SW480 (cell line): ENCODE measurements at regions not wholly inside any gene's neighbourhood (a gene's known extent, or its start where the extent isn't known, plus 50 kb on each side); places are given as distances from the start of the nearest gene placed in this dataset.
A peak's percentile ranks its signal among the peaks of the same experiment; 100 is the strongest.

Source experiments
- DNase-seq: peaks from one replicate; pipeline ENCODE4 v3.0.0-alpha.2; 2016; ENCODE audit warnings: low spot score

GRCh38 chrX:69083801-69084200 is 81.5 kb downstream of the PJA1 start:
- DNase-seq, result no peak

DNA sequence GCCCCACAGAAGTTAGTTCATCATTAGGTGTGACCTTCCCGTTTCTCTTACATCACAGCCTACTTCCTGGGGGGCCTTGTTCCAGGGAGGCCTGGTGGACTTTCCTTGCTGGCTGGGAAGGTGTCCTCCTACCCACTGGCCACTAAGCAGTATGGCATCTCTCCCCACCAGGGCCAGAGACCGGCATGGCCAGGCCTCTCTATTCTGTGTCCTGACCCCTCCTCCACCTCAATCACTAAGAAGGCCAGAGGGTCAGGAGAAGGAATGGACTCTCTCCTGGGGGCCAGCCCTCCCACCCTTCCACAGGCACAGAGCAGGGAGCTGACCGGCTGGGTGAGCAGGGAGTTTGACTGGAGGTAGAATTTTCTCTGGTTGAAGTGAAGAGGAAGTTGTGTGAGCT is 81.9 kb downstream of the PJA1 start:
- DNase-seq, result no peak

DNA sequence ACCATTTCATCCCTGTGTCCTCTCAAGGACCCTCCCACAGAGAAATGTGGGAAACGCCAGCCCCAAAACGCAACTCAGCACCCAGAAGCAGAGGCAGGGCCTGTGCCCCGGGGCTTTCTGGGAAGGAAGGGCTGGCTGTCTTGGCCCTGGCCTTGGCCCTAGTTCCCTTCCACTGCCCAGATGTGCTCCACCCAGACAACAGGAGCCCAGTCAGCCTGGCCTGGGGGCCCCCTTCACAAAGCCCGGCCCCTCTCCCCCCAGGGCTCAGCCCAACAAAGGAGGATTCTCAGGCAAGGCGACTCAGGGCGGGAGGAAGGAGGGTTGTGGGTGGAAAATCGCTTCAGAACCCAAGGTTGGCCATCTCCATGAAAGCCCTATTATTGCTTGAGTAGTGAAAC is 82.5 kb downstream of the PJA1 start:
- DNase-seq, result no peak

- DNase-seq, result no peak
These were observed 83.0 kb downstream of the PJA1 start for GRCh38 chrX:69082055-69082752.

DNA sequence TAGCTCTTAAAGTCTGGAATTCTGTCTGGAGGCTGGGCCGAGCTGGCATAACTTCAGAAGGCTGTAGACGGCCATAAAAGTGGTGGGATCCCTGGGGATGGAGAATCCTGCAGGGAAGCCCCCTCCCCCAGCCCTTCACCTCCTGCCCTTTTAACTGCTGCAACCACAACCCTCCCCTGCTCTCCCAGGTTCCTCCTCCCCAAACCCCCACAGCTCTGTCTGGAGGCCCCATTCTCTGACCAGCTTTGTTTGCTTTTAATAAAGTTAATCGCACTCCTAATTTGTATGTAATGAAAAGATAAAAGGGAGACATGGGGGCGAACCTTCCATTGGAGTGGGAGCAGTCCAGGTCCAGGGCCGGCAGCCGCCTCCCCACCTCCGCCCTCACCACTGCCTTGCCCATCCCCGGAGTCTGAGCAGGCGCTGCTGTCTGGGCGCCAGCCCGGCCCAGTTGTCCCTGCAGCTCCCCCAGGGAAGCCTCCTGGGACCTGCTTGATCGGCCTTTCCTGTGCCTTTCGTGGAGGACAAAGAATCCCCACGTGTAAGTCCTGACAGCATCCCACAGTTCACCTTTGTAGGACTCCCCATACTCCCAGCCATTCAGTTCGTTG is 84.3 kb downstream of the PJA1 start:
- no peak for DNase-seq

- DNase-seq, result no peak
These were observed 86.0 kb downstream of the PJA1 start for GRCh38 chrX:69079268-69079667.

GRCh38 chrX:69077895-69078455 is 87.3 kb downstream of the PJA1 start:
- no peak for DNase-seq

- no peak for DNase-seq
These were observed 89.2 kb downstream of the PJA1 start for GRCh38 chrX:69076088-69076487.

- no peak for DNase-seq
These were observed 90.5 kb downstream of the PJA1 start for GRCh38 chrX:69074726-69075125.

- no peak for DNase-seq
These were observed 91.5 kb downstream of the PJA1 start for GRCh38 chrX:69073721-69074120.

DNA sequence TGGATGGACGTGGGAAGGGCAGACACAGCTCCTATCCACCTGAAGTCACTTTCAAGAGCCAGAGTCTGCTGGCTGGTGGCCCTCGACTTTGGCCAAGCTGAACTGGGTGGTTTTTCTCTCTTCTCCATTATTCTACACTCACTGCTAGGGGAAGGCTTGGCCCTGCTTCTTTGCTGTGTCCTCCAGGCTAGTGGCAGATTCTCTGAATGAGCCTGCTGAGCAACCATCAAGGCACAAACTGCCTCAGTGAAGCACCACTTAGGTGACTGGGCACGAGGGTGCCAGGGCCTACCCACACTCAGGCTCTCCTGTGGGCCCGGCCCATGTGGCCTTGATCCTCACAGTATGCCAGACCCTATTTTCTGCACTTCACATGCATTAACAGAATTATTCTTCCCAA is 92.0 kb downstream of the PJA1 start:
- no peak for DNase-seq

DNA sequence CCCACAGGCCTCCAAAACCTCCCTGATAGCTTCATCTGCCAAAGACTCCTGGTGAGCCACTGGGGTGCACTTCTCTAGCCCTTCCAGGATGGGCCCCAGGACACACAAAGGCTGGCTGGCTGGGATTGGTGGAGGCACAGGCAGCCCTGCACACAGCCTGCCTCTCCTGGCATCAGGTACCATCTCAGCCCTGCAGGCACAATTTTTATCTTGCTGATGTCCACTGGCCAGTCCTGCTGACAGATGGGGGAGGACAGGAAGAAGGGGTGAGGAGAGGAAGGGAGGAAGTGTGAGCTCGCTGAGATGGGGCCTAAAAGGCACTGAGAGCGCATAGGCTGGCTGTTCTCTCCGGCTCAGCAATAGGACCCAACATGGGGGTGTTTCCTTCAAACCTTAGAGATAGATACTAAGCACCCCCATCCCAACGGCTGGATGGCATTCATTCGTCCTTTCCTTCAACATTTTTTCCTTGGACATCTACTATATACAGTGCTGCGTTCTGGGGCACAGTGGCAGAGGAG is 92.7 kb downstream of the PJA1 start:
- no peak for DNase-seq

DNA sequence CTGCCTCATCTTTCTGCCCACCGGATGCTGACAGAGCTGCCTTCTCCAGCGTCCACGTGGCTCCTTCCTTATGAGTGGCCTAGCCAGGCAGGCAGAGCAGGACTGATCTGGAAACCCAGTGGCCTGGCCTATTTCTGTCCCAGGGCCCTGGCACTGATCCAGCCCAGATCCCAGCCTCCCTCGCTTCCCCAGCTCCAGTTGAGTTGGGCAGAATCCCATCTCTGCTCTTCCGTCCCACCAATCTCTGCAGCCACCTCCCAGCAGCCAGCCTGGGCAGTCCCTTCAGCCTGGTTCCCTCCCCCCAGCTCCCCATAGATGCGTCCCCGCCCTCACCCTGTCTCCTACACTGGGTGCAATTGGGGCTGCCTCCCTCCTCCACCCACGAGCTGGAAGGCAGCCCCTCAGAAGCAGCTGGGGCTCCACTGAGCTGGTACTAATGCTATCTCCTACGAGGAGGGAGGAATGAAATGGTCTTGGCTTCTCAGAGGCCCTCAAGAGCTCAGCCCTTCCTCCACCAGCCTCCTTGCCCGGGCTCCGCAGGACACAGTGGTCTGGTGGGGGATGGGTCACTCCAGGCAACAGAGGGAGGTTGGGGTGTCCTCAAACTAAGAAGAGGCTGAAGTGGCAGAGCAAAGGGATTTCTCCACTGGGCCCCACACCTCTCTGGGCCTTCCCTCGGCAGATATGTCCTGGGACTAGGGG is 94.2 kb downstream of the PJA1 start:
- DNase-seq, result no peak

- DNase-seq, result no peak
These were observed 95.4 kb downstream of the PJA1 start for GRCh38 chrX:69069876-69070275.

DNA sequence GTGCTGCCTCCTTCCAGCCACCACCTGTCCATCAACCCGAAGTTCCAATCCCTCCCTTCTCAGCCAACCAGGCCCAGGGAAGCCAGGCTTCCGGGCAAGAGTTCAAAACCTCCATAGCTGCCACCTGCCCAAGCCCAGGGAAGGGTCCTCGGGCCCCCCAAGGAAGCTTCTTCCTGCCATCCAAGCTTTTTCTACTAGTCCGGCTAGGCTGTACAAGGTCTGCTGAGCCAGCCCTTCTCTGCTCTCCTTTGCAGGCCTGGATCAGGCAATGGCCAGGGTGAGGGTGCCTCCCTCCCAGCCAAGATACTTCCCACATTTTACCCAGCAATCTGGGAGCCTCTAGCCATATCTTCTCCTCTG is 96.2 kb downstream of the PJA1 start:
- DNase-seq, result no peak

DNA sequence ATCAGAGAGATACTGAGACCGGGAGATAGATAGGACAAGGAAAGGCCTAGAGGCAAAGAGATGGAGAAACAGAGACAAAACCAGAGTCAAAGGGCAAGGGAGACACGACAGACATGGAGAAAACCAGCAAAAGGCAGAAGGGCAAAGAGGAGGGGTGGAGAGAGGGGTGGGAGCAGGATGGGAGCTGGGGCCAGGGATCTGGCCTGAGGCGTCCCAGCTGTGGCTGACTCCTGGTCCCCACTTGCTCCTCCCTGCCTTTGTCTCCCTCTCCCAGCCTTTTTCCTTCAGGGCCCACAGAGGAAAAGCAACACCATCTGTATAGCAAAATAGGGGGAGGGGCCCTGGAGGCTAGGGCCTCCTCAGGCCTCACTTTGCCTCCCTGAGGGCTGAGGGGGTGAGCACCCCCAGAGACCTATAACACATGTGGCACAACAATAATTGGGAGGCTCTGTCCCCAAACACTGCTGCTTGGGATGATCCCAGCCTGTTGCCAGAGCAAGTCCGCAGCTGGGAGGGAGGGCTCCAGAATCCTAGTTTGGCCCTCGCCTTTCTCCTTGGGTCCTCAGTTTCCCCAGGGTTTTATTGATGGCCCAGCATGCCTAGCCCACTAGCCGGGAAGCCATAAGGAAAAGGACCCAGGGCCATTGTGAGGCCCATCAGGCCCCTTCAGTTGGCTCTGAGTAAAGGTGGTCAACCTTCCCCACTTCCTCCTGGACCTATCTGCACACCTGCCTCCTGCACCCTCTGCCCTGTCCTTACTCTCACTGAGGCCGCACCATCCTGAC is 96.8 kb downstream of the PJA1 start:
- no peak for DNase-seq

GRCh38 chrX:69067841-69068240 is 97.4 kb downstream of the PJA1 start:
- no peak for DNase-seq

GRCh38 chrX:69066966-69067525 is 98.2 kb downstream of the PJA1 start:
- no peak for DNase-seq

DNA sequence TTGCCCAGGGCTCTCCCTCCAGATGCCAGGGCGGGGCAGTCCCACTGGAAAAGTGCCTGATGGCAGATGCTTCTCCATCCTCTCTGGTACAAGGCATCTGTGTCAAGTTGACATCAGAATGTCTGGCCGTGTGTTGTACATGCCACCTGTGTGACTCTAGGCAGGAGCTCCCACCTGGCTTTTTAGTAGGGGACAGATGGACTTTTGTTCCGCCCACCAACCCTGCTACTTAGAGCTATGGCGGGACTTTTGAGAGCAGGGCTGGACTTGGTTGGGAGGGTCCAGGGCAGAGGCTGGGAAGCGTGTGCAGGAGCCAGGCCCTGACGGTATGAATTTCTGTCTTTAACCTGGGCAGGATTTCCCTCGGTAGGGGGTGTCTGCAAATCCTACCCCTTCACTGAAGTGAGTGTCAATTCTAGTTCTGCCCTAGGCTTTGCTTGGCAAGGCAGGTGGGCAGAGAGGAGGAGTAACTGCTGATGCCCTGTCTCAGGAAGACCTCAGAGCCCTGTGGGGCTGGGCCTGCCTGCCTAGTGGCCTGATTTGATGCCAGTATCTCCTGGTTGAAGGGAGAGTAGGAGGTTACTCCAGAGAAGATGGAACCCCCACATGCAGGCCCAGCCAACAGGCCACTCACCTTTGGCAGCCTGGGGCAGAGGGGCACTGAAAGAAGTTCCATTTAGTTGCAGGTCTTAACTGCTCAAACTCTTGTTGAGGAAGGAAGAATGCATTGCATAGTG is 99.1 kb downstream of the PJA1 start:
- DNase-seq, result no peak

DNA sequence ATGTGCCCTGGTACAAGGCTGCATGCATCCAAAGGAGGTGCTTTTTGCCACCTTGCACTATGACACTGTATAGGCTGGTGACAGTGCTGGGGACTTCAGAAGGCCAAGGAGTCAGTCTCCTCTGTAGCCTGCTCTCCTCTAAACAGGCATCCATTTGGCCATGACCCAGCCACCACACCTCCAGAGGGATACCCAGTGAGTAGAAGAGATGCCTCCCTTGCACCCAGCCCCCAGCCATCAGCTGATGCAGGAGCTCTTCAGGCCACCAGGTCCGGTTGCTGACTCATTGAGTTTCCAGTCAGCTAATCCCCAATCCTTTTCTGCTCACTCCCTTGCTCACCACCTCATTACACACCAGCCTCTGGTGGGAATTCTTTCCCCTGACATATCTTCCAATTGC is 99.8 kb downstream of the PJA1 start:
- peak; percentile 17 for DNase-seq

DNA sequence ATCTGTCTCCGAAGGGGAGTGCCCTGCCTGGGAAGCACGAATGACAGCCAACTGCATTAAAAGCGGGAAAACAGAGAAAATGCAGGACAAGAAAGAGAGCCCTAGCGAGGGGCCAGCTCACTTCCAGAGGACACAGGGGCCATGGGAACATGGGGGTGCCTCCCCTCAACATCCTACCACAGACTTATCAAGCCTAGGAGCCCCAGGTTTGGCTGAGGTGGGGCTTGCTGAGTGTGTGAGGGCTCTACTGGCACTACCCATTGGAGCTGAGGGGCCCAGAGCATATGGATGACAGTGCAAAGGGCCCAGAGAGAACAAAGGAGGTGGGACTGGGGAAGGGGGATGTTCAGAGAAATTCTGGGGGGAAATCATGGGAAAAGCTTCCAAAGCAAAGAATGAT is 101.8 kb downstream of the PJA1 start:
- no peak for DNase-seq
